Calu3 (cell line): ENCODE measurements at regions not wholly inside any gene's neighbourhood (a gene's known extent, or its start where the extent isn't known, plus 50 kb on each side); places are given as distances from the start of the nearest gene placed in this dataset.

Experiments used
- BruUV-seq: library from RNA; stranded (reverse); fragments of 400-500 nt; replicated peaks from 2 replicates; lab custom pipeline; 2021; lab: Mats Ljungman, UMichigan
- CTCF ChIA-PET: fragments of 300-600 bp; sonication (Branson Sonifier 250); formaldehyde crosslinking; loops from one replicate; lab custom pipeline; 2022; ENCODE audit warnings: antibody characterized with exemption; lab: Charles Lee
- DNase-seq: peaks from one replicate; pipeline ENCODE4 v3.0.0; 2022
- H3K27ac Mint-ChIP-seq: one replicate; pipeline ENCODE4 v1.8.0; 2022; ENCODE audit warnings: mixed read lengths; ENCODE audit not compliant: unreplicated experiment
- H3K27me3 Mint-ChIP-seq: one replicate; pipeline ENCODE4 v1.8.0; 2022; ENCODE audit warnings: mixed read lengths; ENCODE audit not compliant: unreplicated experiment
- H3K36me3 Mint-ChIP-seq: one replicate; pipeline ENCODE4 v1.8.0; 2022; ENCODE audit warnings: mild to moderate bottlenecking, moderate library complexity, mixed read lengths; ENCODE audit not compliant: insufficient read depth, unreplicated experiment
- H3K4me1 Mint-ChIP-seq: one replicate; pipeline ENCODE4 v1.8.0; 2022; ENCODE audit warnings: mild to moderate bottlenecking, low read depth, mixed read lengths; ENCODE audit not compliant: unreplicated experiment
- H3K4me3 Mint-ChIP-seq: one replicate; pipeline ENCODE4 v1.8.0; 2022; ENCODE audit warnings: mild to moderate bottlenecking, low read depth, moderate library complexity, mixed read lengths; ENCODE audit not compliant: unreplicated experiment
- H3K9me3 Mint-ChIP-seq: one replicate; pipeline ENCODE4 v1.8.0; 2022; ENCODE audit warnings: low read depth, mixed read lengths; ENCODE audit not compliant: unreplicated experiment
- CTCF ChIP-seq: fragments of 200-600 bp; IDR thresholded peaks from one replicate; pipeline ENCODE4 v1.8.0; 2022; ENCODE audit warnings: antibody characterized with exemption; ENCODE audit not compliant: unreplicated experiment
- intact Hi-C: fragments of 100-400 bp; cut with micrococcal nuclease; formaldehyde crosslinking; loops from one replicate; pipeline ENCODE4 v1.10.0; 2022; ENCODE audit not compliant: unreplicated experiment

DNA sequence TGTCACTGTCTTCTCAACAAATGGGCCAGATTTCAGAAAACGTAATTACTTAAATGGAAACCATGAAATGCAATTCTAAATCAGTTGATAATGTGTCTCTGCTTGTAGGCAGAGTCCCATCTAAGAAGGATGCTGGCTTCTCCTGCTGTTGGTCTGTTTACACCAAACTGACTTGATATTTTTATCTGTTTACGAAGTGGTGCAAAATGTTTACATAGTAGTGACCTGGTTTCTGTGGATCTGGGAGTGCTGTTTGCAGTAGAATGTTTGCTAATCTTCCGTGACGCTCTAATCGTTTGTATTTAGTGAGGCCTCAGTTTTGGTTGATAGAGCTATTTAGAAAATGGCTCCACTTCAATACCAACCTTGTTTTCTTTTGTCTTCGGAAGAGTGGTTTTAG, 213.5 kb downstream of the VEGFC start:
- H3K4me3 Mint-ChIP-seq: no peak overlapping the region
- CTCF ChIA-PET: no interaction called here
- no peaks in the 10 kb centered on the region for H3K36me3 Mint-ChIP-seq
- no TSS peak for BruUV-seq
- H3K27ac Mint-ChIP-seq: no peak overlapping the region
- no peak for TF ChIP-seq CTCF
- no peaks in the 10 kb centered on the region for H3K4me1 Mint-ChIP-seq
- intact Hi-C loops: no loop called here
- no peaks in the 10 kb centered on the region for H3K9me3 Mint-ChIP-seq
- no peaks in the 10 kb centered on the region for H3K27me3 Mint-ChIP-seq
- no peak for DNase-seq

DNA sequence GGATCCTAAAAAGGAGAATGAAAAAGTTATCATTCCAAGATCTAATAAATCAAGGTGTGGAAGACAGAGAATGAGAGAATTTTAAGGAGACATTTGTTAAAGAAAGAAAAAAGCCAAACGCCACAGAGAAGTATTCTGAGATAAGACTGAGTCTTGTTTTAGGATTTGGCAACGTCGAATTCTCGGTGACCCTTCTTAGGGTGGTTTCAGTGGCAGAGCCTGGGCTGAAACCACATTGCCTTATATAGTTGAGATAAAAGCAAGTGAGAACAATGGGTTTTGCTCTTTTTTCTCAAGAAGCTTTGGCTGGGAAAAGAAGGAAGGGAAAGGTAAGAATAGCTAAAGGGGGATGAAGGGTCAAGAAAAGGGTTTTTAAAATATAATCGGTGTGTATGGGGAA, 209.4 kb downstream of the VEGFC start:
- no peaks in the 10 kb centered on the region for H3K4me1 Mint-ChIP-seq
- H3K36me3 Mint-ChIP-seq: no peaks in the 10 kb centered on the region
- CTCF ChIA-PET: no interaction called here
- peaks cover 4% of the 10 kb centered on the region for H3K9me3 Mint-ChIP-seq
- H3K27ac Mint-ChIP-seq: no peak overlapping the region
- no peak for DNase-seq
- TF ChIP-seq CTCF: no peak
- no peaks in the 10 kb centered on the region for H3K27me3 Mint-ChIP-seq
- no peak overlapping the region for H3K4me3 Mint-ChIP-seq
- BruUV-seq: no TSS peak
- intact Hi-C loops: no loop called here

DNA sequence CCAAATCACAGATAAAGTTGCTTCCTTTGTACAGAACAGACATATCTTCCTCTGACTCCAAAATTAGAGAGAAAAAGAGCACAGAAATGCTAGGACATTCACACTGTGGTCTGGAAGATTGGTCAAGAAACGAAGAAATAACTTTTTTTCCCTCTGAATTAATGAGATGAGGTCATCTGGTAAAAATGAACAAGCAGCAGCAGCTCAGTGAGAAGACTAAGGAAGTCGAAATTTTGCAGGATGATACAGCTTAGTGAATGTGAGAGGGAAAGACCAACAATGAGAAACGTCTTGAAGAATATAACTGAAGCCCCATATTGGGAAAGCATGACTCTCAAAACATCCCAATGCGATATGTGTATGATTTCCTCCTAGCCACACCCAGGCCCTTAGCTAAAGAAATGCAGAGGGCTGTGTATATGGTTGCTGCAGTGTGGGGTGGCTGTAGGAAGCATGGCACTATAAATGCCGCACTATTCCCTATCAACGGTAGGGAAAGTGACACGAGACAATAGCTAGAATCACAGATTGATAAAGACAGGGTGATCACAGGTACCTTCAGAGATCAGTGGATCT, 208.6 kb downstream of the VEGFC start:
- no peak for DNase-seq
- intact Hi-C loops: no loop called here
- CTCF ChIA-PET: no interaction called here
- no TSS peak for BruUV-seq
- no peak for TF ChIP-seq CTCF
- H3K27ac Mint-ChIP-seq: no peak overlapping the region
- H3K9me3 Mint-ChIP-seq: peaks cover 4% of the 10 kb centered on the region
- no peaks in the 10 kb centered on the region for H3K4me1 Mint-ChIP-seq
- no peaks in the 10 kb centered on the region for H3K36me3 Mint-ChIP-seq
- H3K4me3 Mint-ChIP-seq: no peak overlapping the region
- H3K27me3 Mint-ChIP-seq: no peaks in the 10 kb centered on the region

GRCh38 chr4:176587920-176588319, 204.8 kb downstream of the VEGFC start:
- Mint-ChIP-seq H3K4me3 (no peak overlapping the region), H3K9me3 (peaks cover 4% of the 10 kb centered on the region)
- no peak for TF ChIP-seq CTCF

More at GRCh38 chr4:176587920-176588319, 204.8 kb downstream of the VEGFC start:
- Mint-ChIP-seq H3K36me3 (no peaks in the 10 kb centered on the region), H3K27me3 (no peaks in the 10 kb centered on the region), H3K4me1 (no peaks in the 10 kb centered on the region), H3K27ac (no peak overlapping the region)
- CTCF ChIA-PET: no interaction called here
- BruUV-seq: no TSS peak
- DNase-seq: no peak
- intact Hi-C loops: no loop called here
